HepG2 (cell line): ENCODE measurements at regions not wholly inside any gene's neighbourhood (a gene's known extent, or its start where the extent isn't known, plus 50 kb on each side); places are given as distances from the start of the nearest gene placed in this dataset.

ENCODE experiments used
- ATAC-seq: fragments of 200-7000 bp; cut with Tn5 transposase; 3 replicates; pipeline ENCODE4 v1.9.1; 2020; ENCODE audit warnings: mild to moderate bottlenecking, moderate library complexity
- BruUV-seq: library from RNA; stranded (reverse); fragments of 400-500 nt; replicated peaks from 2 replicates; lab custom pipeline; 2021; lab: Mats Ljungman, UMichigan
- CTCF ChIA-PET: fragments of 300-600 bp; formaldehyde crosslinking; extraction: SDS; loops from one replicate; lab custom pipeline; 2021; ENCODE audit warnings: low total read pairs, inconsistent platforms, low intra/inter-chr PET ratio; lab: Yijun Ruan, JAX
- POLR2A ChIA-PET: fragments of 350-600 bp; sonication (Branson Sonifier 250); formaldehyde crosslinking; loops from one replicate; lab custom pipeline; 2020; ENCODE audit warnings: antibody characterized with exemption, inconsistent platforms; lab: Yijun Ruan, JAX
- DNase-seq: peaks from one replicate; pipeline ENCODE4 v3.0.0-alpha.2; 2015; ENCODE audit warnings: low spot score
- FAIRE-seq: peaks from 3 replicates; lab custom pipeline; 2011; peaks lifted over from hg19 to GRCh38; lab: Jason Lieb, UNC
- H2AFZ ChIP-seq: one replicate; pipeline ENCODE4 v1.6.1; 2011; ENCODE audit warnings: low read length, inconsistent platforms
- H3K27ac ChIP-seq: fragments of 300-600 bp; 3 replicates; pipeline ENCODE4 v1.8.0; 2011; ENCODE audit warnings: mixed run types, mild to moderate bottlenecking, mixed read lengths, low read length, inconsistent platforms; ENCODE audit not compliant: insufficient read depth; ENCODE audit errors: extremely low read length
- H3K27me3 ChIP-seq, 2 experiments: fragments of 200-600 bp in 1 of 2; 2 replicates in 1 of 2; 3 replicates in 1 of 2; pipeline versions ENCODE4 v1.6.0 to v1.8.0; 2011; ENCODE audit warnings: low read length in 2 of 2, mild to moderate bottlenecking in 2 of 2, moderate library complexity in 2 of 2, inconsistent platforms in 1 of 2; ENCODE audit not compliant: insufficient read depth in 2 of 2, control insufficient read depth in 1 of 2
- H3K36me3 ChIP-seq, 2 experiments: fragments of 200-600 bp in 1 of 2; replicated peaks in 1 of 2; 2 replicates in 1 of 2; 3 replicates in 1 of 2; pipeline versions ENCODE4 v1.5.1 to v1.8.0; 2011; ENCODE audit warnings: low read length in 2 of 2, inconsistent platforms in 1 of 2; ENCODE audit not compliant: insufficient read depth in 2 of 2, control insufficient read depth in 1 of 2
- H3K4me1 ChIP-seq: 2 replicates; pipeline ENCODE4 v1.5.1; 2012; ENCODE audit warnings: low read length, inconsistent platforms; ENCODE audit not compliant: insufficient read depth
- H3K4me2 ChIP-seq: 2 replicates; pipeline ENCODE4 v1.6.0; 2011; ENCODE audit warnings: low read depth, low read length, inconsistent platforms
- H3K4me3 ChIP-seq, 3 experiments: fragments of 200-600 bp in 1 of 3; sonication (generic), shearing (Covaris generic) in 1 of 3; replicated peaks in 1 of 3; 2 replicates each; pipeline ENCODE4 v1.5.1; 2011 to 2016; ENCODE audit warnings: low read length in 3 of 3, inconsistent platforms in 2 of 3, low read depth in 2 of 3, mild to moderate bottlenecking in 2 of 3, control low read depth in 1 of 3, mixed read lengths in 1 of 3; ENCODE audit not compliant: insufficient read depth in 1 of 3
- H3K79me2 ChIP-seq: one replicate; pipeline ENCODE4 v1.6.1; 2011; ENCODE audit warnings: low read length, inconsistent platforms; ENCODE audit not compliant: insufficient read depth
- H3K9ac ChIP-seq: 2 replicates; pipeline ENCODE4 v1.6.0; 2011; ENCODE audit warnings: mild to moderate bottlenecking, low read depth, low read length, inconsistent platforms; ENCODE audit not compliant: insufficient read depth
- H3K9me3 ChIP-seq: 2 replicates; pipeline ENCODE4 v1.5.1; 2012; ENCODE audit warnings: mild to moderate bottlenecking, low read length
- H4K20me1 ChIP-seq: 2 replicates; pipeline ENCODE4 v1.6.0; 2011; ENCODE audit warnings: inconsistent platforms, mild to moderate bottlenecking, low read length, moderate library complexity; ENCODE audit not compliant: insufficient read depth
- AGO1 ChIP-seq: fragments of 200-400 bp; formaldehyde crosslinking; IDR thresholded peaks from 2 replicates; pipeline ENCODE4 v1.6.1; 2017; ENCODE audit warnings: mild to moderate bottlenecking, low read depth, low read length, moderate library complexity; ENCODE audit not compliant: poor library complexity, severe bottlenecking
- BCL3 ChIP-seq: sonication (generic); formaldehyde crosslinking; IDR thresholded peaks from 2 replicates; pipeline ENCODE4 v1.5.1; 2020; ENCODE audit warnings: mild to moderate bottlenecking, missing genetic modification reagents, moderate library complexity
- FOXA1 ChIP-seq, 2 experiments: fragments of 450-650 bp in 1 of 2; sonication (generic) in 1 of 2; formaldehyde crosslinking in 1 of 2; IDR thresholded peaks; 2 replicates each; pipeline versions ENCODE4 v1.4.0 to v1.6.1; 2016 to 2020; ENCODE audit warnings: missing genetic modification reagents in 1 of 2
- GABPA ChIP-seq, 2 experiments: IDR thresholded peaks; 2 replicates each; pipeline ENCODE4 v1.6.1; 2011 to 2016; ENCODE audit warnings: low read depth in 2 of 2, low read length in 1 of 2, missing biosample characterization in 1 of 2, missing genetic modification characterization in 1 of 2
- GMEB1 ChIP-seq: sonication (generic); formaldehyde crosslinking; IDR thresholded peaks from 2 replicates; pipeline ENCODE4 v1.5.1; 2020; ENCODE audit warnings: missing genetic modification reagents, mild to moderate bottlenecking, borderline replicate concordance
- KAT2B ChIP-seq: fragments of 150-350 bp; IDR thresholded peaks from 2 replicates; pipeline ENCODE4 v1.6.1; 2014; ENCODE audit warnings: low read depth, low read length, borderline replicate concordance
- MEIS2 ChIP-seq: sonication (generic); formaldehyde crosslinking; IDR thresholded peaks from 2 replicates; pipeline ENCODE4 v1.9.0; 2021; ENCODE audit warnings: mild to moderate bottlenecking, missing genetic modification reagents
- MLX ChIP-seq: IDR thresholded peaks from 2 replicates; pipeline ENCODE4 v1.6.1; 2016
- PLSCR1 ChIP-seq: sonication (generic); formaldehyde crosslinking; IDR thresholded peaks from 2 replicates; pipeline ENCODE4 v1.5.0; 2020; ENCODE audit warnings: missing genetic modification reagents, mild to moderate bottlenecking, borderline replicate concordance
- ZFAT ChIP-seq: sonication (generic); formaldehyde crosslinking; conservative IDR thresholded peaks from 2 replicates; pipeline ENCODE4 v1.8.1; 2023; ENCODE audit warnings: missing genetic modification reagents, inconsistent platforms
- ZFP36L1 ChIP-seq: sonication (generic); formaldehyde crosslinking; IDR thresholded peaks from 2 replicates; pipeline ENCODE4 v1.8.0; 2022; ENCODE audit warnings: mild to moderate bottlenecking, missing genetic modification reagents, moderate library complexity
- ZFP82 ChIP-seq: sonication (generic); formaldehyde crosslinking; IDR thresholded peaks from 2 replicates; pipeline ENCODE4 v1.5.1; 2020; ENCODE audit warnings: mild to moderate bottlenecking, missing genetic modification reagents, borderline replicate concordance
- ZMAT3 ChIP-seq: sonication (generic); formaldehyde crosslinking; conservative IDR thresholded peaks from 2 replicates; pipeline ENCODE4 v1.7.0; 2021; ENCODE audit warnings: missing genetic modification reagents
- ZMYM4 ChIP-seq: sonication (generic); formaldehyde crosslinking; IDR thresholded peaks from 2 replicates; pipeline ENCODE4 v1.8.1; 2023; ENCODE audit warnings: mild to moderate bottlenecking, missing genetic modification reagents
- ZNF142 ChIP-seq: sonication (generic); formaldehyde crosslinking; IDR thresholded peaks from 2 replicates; pipeline ENCODE4 v1.4.0; 2020; ENCODE audit warnings: missing genetic modification reagents
- WGBS: methylation state at CpG from one replicate; pipeline ENCODE4 v1.1.6; 2017; ENCODE audit warnings: low lambda C conversion rate; 5-methylcytosine and 5-hydroxymethylcytosine counted together
- in situ Hi-C: cut with HindIII; loops from 2 replicates; pipeline ENCODE4 v1.10.0; 2017; ENCODE audit warnings: low pct_unique_long_range_greater_than_20kb; ENCODE audit not compliant: extremely low pct_ligation_motif_present
- intact Hi-C: fragments of 100-400 bp; cut with micrococcal nuclease; formaldehyde crosslinking; loops from one replicate; pipeline ENCODE4 v1.10.0; 2022; ENCODE audit not compliant: unreplicated experiment

GRCh38 chr7:65268782-65269149, 104.9 kb upstream of the ZNF92 start:
- Histone ChIP-seq H4K20me1 (no peaks in the 10 kb centered on the region), H3K27ac (no peak overlapping the region), H3K4me1 (peaks cover 31% of the 10 kb centered on the region), H3K4me3 (peak overlapping the region; percentile 82 to 97 (median 83); a peak in 4 of 6 replicates), H3K79me2 (no peaks in the 10 kb centered on the region), H3K9me3 (no peaks in the 10 kb centered on the region), H3K9ac (no peak overlapping the region), H3K27me3 (peaks cover 0 to 3% of the 10 kb centered on the region in 2 experiments; a peak in 2 of 5 replicates), H2AFZ (no peak overlapping the region), H3K36me3 (no peaks in the 10 kb centered on the region), H3K4me2 (peak overlapping the region; percentile 90)
- 39% methylated on average over 3 of the region's 3 CpGs for WGBS
- FAIRE-seq = no peak
- ChIA-PET CTCF (no interaction called here), POLR2A (no interaction called here)
- intact Hi-C loops (no loop called here), in situ Hi-C loops (no loop called here)
- DNase-seq = no peak
- ATAC-seq = no peak; the same call in 2 of the 3 replicates
- BruUV-seq = no TSS peak
- no peak for TF ChIP-seq ZMYM4 (CRISPR knock-in tag)
- no peak for TF ChIP-seq ZFP82 (CRISPR knock-in tag)
- TF ChIP-seq GABPA (IDR thresholded peaks at IDR 0.05; ENCODE audit: low read depth, low read length) = no peak
- TF ChIP-seq GABPA (CRISPR knock-in tag; IDR thresholded peaks at IDR 0.05; ENCODE audit: low read depth) = no peak
- TF ChIP-seq MEIS2 (CRISPR knock-in tag) = no peak
- no peak for TF ChIP-seq GMEB1 (CRISPR knock-in tag)
- no peak for TF ChIP-seq KAT2B
- no peak for TF ChIP-seq ZFP36L1 (CRISPR knock-in tag)
- TF ChIP-seq ZMAT3 = no peak
- TF ChIP-seq PLSCR1 (CRISPR knock-in tag) = no peak
- TF ChIP-seq MLX (CRISPR knock-in tag) = no peak
- TF ChIP-seq AGO1 = no peak
- TF ChIP-seq ZFAT = no peak
- no peak for TF ChIP-seq ZNF142 (CRISPR knock-in tag)
- no peak for TF ChIP-seq BCL3
- TF ChIP-seq FOXA1 (IDR thresholded peaks at IDR 0.05) = no peak
- TF ChIP-seq FOXA1 (CRISPR knock-in tag; IDR thresholded peaks at IDR 0.05) = no peak
